HG03060 (cell line): ENCODE measurements at regions not wholly inside any gene's neighbourhood (a gene's known extent, or its start where the extent isn't known, plus 50 kb on each side); places are given as distances from the start of the nearest gene placed in this dataset.
"Not testable (repeated sequence)": the region's sequence is repeated elsewhere in the genome, so short reads cannot be mapped to it uniquely, and the experiment has no call there.

Experiments
- ATAC-seq: cut with Tn5 transposase; IDR thresholded peaks from one replicate; pipeline ENCODE4 v1.9.1; 2021; ENCODE audit warnings: low read depth, moderate number of reproducible peaks; ENCODE audit not compliant: unreplicated experiment

DNA sequence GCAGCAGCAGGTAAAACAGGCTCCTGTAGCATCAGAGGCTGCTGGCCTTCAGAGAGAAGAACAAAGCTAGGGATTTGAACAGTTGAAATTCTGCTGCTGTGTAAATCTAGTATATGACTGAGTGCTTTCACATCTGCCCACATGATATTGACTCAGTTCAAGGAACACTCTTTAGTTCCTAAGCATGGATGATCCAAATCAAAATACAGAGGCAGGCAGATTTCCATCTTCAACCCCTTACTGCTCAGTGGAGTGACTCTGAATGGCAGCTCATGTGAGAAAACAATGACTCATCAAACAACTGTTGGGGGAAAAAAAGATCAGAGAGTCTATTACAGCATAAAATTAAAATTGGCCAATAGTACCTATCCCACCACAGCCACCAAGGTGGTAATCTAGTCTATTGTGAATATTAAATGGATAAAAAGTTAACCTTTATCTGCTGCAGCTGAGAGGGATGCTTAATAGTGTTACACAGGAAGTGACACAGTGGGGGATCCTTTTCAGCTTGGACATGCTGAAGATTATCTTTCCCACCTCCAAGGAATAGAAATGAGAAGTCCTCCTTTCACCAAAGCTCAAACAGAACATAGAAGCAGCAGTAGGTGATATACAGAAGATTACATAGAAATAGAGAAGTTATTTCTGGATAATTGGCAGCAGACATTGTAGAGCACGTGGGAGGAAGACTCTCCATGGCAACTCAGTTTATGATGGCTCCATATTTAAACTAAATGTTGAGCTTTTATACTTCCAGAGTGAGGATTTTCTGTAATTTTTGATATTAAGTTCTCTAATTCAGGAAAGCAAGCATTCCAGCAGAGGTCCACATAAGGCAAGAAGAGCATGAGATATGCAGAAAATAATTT lies 239.7 kb upstream of the ERCC4 start:
- no peak for ATAC-seq

DNA sequence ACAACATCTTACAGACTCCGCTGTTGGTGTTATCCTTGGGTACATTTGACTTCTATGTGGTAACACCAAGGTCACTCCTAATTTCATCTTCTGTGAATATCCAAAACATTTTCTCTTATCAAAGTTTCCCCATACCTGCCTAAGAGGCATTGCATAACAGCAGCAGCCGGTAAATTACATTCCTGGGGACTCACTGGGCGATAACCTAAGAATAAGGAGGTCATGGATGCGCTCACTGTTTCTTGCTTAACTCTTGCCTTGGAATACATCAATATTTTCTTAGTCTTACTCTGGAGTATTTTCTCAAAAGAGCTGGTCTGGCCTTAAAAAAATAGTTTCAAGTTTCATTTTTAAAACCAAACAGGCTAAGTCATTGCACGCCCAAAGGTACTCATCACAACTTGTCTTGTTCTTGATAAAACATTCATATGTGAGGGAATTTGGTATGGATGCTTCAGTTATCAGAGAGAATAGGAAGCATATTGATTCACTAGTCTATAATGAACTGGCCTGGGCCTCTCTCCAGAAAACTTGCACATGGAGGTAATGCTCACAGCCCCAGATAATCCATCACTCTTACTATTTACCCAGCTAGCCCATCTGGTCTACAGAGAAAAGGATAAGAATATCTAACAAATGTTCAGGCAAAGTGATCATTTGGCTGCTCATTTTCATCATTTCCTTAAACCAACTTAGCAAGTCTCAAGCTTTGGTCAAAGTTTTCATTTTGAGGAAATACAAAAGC lies 235.0 kb upstream of the ERCC4 start:
- ATAC-seq, result no peak

DNA sequence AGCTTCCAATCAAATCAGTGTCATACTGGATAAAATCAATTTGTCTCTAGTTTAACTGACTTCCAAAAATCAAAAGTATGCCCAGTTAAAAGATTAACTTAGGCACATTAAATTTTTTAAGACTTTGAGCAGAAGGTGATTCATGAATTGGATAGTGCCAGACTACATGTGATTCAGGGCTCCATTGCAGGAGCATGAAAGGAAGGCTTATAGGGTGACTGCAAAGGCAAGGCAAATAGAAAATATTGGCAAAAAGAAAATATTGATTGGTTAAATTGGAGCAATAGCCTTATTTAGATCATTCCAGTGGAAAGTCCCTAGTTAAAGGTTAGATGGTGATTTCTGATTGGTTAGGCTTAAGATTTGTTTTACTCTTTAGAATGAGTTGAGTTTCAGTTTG lies 223.9 kb upstream of the ERCC4 start:
- ATAC-seq, result no peak

DNA sequence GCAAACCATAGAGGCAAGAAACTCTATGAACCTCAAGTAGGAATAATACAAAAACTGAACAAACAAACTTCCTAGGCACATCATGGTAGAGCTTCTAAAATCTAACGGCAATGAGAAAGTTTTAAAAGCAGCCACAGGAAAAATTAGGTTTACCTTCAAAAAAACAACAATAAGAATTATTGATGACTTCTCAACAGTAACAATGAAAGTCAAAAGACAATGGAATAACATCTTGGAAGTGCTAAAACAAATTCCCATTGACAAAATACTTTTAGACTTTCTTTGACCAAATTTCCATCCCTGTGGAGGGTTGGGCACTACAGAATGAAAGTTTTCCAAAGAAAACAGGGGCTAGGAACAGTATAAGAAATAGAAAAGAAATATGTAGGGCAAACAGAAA lies 222.9 kb upstream of the ERCC4 start:
- ATAC-seq, result no peak

DNA sequence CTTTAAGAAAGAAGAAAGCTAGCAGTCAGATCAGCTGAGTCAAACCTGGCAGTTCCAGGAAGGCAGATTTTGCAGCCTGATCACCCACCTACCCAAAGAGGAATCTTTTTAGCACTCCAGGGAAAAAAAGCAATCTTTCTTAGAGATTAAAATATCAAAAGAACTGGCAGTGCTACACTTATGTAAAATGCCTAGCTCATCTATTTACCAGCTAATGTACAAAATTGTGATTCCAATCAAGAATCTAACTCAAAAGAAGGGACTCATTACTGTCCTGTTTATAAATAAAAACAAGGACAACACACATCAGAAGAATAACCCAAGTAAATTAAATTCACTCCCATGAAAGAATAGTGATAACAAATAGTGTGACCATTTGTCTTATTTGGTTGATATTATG lies 222.4 kb upstream of the ERCC4 start:
- no peak for ATAC-seq

DNA sequence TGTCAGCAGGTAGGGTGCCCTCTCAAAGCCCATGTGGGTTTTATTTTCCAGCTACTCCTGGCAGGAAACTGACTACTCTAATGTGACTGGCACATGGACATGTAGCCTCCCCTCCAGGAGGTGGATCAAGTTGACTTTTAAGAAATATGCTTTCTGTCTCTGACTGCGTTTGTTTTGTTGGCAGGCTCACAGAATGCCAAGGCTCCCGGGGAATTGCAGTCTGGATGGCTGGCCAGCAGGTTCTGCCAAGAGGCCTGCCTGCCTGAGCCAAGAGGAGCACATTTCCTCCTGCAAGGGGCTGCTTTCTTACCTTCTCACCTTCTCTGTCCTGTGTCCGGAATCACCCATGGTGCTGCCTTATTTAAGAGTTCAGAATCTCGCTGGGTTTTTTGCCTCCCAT lies 217.3 kb upstream of the ERCC4 start:
- ATAC-seq, result no peak

DNA sequence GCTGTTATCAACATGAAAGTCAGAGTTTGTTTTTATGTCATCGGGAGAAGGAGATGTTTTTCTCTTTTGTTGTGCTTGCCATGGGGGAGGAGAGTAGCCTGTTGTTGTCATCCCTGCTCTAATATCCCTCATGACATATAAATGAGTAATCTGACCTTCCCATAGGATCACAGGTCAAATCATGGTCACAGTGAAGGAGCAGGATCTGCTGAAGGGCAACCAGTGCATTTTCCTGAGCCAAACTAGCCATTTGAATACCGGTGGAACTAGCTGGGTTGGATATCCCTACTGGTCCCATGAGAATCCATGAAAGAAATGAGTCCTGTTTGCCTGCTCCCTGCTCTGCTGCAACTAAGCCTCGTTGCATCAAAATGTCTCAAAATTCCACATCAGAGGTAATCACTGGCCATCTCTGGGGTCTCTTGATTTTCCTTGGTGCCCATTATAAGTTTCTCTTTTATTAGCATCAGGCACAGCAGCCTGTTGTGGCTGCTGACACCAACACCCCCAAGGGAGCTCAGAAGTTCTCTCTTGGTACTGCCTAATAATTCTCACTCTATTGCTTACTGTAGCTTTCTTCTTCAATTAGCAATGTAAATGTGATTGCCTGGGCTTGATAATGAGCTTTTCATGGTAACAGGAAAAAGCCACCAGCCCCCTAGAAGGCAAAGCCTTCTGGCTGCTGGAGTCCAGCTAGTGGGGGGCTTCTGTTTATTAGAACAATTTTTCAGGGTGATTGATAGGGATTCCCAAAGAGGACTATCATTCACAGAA lies 211.4 kb upstream of the ERCC4 start:
- no peak for ATAC-seq

DNA sequence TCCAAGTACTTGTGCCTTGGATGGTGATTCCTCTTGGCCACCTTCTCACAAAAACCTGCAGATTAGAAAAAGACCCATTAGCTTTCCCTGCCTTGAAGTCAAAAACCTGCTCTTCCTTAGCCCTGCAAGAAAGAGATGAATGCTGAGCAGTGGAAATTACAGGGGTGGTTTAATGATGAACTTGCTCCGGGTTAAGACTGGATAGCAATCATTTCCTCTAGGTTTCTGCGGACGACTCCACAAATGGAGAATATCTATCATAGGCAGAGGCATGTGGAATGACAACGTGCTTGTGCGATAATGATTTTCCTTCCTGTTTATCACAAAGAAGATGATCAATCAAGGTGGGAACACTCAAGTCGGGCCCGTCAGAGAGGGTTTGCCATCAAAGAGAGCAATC lies 201.2 kb upstream of the ERCC4 start:
- no peak for ATAC-seq

DNA sequence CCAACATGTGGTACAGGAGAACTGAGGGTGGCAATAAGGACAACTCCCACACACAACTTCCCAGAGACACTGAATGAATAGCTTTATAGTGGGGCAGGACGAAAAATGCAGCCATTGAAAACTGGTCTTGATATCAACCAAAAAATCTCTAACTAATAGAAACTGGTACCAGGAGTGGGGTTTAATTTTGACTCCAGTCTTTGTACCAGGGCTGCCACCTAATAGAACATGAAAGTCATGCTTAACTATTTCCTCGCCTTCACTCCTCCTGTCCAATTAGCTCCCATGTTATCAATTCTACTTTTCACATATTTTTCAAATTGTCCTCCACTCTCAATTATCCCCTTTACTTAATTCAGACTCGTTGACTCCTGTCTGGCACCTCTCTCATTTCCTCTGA lies 192.0 kb upstream of the ERCC4 start:
- ATAC-seq, result no peak

DNA sequence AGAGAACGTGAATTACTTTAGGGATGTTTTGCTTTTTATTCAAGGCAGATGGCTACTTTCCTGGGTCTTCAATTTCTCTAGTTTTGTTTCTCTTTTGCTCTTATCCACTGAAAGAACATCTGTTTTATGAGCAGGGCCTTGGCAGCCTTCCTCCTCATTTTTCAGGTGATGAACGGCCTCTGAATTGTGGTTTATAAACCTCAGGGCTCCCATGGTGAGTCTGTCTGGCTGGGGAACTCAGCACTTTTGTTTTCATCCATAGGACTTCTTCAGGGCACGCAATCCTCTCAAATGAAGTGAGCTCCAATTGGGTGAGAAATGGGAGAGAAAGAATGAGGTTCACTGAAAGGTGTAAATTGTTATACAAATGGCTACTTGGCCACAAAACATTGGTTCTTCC lies 186.4 kb upstream of the ERCC4 start:
- no peak for ATAC-seq

DNA sequence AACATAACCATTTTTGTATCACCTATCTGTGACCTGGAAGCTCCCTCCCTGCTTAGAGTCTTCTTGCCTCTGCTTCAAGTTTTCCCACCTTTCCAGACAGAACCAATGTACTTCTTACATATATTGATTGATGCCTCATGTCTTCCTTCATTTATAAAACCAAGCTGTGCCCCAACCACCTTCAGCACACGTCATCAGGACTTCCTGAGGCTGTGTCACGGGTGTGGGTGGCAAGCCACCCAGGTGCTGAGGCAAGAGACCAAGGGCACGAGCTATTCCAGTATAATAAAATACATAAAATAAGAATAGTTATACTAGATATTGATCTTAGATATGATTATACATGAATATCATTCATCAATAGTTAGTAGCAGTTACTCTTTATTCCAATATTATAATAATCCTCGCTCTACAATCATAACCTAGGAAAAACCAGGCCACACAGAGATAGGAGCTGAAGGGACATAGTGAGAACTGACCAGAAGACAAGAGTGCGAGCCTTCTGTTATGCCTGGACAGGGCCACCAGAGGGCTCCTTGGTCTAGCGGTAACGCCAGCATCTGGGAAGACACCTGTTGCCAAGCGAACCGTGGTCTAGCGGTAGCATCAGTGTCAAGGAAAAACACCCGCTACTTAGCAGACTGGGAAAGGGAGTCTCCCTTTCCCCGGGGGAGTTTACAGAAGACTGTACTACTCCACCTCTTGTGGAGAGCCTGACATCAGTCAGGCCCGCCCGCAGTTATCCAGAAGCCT lies 180.2 kb upstream of the ERCC4 start:
- ATAC-seq, result not testable (repeated sequence)

DNA sequence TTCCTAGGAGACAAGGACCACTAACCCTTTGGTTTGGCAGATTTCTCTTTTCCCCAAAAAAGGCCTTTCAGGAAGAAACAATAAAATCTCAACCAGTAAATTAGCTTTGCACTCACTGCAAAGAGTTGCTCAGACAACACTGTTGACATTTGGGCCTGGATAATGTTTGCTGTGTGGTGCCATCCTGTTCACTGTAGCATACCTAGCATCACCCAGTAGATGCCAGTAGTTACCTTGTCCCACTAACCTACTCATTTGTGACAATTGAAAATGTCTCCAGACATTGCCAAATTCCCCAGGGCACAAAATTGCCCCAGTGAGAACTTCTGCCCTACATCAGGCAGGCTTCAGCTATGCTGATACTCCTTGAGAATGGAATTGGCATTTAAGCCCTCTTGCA lies 177.0 kb upstream of the ERCC4 start:
- ATAC-seq, result no peak

DNA sequence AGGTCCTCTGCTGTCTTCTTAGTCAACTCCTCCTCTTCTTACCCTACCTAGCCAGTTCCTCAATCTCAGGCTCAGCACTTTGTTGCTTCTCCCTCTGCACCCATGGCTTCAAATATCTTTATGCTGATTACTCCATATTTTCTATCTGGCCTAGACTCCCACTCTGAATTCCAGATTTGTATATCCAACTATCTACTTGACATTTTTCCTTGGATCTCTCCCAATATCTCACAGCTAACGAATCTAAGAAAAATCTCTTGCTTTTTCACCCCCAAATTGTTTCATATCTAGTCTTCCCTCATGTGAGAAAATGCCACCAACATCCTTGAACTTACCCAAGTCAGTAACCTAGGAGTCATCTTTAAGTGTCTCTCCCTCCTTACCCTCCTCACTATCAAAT lies 176.4 kb upstream of the ERCC4 start:
- ATAC-seq, result no peak

DNA sequence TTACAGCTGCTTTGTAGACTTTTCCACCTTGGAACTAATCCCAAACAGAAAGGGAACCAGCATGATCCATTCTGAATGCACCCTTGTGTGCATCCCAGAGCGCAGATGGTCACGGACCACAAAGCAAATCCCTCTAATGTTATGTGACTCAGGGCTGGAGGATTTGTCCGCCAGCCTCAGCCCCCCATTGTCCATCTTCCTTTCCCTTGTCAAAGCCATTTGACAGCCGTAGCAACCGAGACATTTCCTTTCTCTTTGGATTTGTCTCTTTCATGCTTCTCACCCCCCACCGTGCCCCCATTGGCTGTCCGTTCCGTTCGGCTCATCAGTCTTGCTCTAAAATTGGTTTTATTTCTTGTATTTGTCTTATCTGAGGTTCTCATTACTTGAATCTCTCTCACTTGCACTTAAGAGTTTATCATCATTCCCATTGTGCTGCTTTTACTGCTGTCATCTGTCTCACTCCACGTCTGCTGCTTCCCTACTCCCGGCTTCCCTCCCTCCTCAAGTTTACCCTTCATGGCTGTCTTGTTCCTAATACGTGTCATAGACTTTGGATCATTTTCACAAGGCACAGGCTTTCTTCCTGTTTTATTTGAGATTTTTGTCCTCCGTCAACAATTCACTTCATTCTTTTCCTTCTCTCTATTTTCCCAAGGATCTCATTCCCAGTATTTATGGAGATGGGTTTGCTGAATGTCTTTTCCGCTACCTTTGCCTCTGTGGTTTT lies 163.4 kb upstream of the ERCC4 start:
- ATAC-seq, result no peak

DNA sequence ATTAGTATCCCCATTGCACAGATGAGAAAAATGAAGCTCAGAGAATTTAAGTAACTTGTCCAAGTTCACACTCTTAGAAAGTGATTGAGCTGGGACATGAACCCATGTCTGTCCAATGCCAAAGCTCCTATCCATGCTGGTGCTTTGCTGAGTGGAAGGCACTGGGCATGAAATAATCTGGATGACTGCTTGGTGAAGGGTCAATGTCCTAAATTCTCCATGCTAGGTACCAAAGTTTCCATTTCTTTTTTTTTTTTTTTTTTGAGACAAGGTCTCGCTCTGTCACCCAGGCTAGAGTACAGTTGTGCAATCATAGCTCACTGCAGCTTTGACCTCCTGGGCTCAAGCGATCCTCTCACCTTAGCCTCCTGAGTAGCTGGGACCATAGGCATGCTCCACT lies 153.6 kb upstream of the ERCC4 start:
- no peak for ATAC-seq

DNA sequence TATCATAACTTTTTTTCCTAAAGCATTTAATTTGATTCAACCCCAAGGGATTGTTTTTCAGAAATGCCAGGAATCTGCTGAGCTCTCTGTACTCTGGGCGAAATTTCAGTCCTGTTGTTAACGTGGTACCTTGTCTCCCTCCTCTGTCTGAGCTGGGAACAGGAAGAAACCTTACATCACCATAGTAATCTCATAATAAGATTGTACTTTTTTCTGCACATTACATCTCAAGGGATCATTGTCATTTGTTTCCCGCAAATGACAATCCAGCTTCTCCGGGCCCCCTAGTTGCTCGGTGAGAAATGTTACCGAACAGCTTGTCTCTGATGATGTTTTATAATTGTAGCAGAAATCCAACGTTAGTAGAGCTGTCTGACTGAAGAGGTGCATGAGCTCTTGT lies 152.7 kb upstream of the ERCC4 start:
- no peak for ATAC-seq

DNA sequence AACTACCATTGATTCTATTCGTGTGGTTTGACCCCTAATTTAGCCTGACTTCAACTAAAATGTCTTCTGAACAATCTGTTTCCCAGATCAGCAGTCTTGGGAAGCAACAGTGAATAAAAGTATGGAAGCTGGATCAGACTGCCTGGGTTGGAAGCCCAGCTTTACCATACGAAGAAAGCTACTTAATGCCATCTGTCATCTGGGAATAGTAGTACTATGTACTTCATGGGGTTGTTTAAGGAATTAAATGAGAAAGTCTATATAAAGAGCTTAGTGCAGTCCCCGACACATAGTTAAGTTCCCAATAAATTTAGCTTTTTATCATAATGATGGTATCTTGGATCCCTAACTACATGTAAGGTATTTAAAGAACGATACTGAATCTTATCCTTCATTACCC lies 151.5 kb upstream of the ERCC4 start:
- no peak for ATAC-seq

DNA sequence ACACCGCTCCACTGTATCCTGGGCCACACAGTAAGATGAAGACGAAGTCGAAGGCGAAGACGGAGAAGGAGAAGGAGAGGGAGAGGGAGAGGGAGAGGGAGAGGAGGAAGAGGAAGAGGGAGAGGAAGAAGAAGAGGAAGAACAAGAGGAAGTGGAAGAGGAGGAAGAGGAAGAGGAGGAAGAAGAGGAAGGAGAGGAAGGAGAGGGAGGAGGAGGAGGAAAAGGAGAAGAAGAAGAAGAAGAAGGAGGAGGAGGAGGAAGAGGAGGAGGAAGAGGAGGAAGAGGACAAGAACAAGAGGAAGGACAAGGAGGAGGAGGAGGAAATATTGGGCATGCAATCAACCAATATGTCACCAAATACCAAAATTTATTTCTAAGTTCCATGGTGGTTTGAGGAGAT lies 149.5 kb upstream of the ERCC4 start:
- no peak for ATAC-seq

DNA sequence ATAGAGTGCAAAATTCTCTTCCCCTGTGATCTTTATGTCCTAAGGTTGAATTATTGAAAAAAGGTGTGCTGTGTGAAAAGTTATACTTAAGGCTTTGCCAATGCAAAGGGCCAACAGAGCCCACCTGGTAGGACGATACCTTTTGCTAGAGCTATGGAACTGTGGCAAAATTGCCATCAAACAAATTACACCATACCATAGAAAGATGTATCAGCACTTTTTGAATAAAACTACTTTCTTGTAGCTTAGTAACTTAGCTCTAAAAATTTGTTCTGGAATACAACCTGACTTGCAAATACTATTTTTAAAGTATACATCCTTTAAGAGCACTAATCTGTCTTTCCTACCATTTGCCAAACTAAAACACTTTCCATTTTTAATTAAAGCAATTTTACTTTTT lies 147.2 kb upstream of the ERCC4 start:
- ATAC-seq, result no peak

DNA sequence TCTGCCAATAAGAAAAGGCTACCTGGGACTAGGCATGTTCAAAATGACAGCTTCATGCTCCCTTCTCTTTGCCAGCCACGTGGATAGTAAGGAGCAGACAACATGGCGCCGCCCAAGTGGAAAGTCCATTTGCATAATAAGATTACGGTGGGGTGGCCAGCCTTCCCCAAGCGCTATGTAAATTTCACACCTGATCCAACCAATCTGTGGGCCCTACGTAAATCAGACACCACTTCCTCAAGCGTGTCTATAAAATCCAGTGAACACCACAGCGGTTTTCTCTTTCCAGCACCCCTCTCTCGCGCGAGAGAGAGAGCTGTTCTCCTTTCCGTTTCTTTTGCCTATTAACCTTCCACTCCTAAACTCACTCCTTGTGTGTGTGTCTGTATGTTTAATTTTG lies 140.3 kb upstream of the ERCC4 start:
- ATAC-seq, result no peak
